Transverse colon (tissue), 4 donors: ENCODE measurements at regions not wholly inside any gene's neighbourhood (a gene's known extent, or its start where the extent isn't known, plus 50 kb on each side); places are given as distances from the start of the nearest gene placed in this dataset.

Experiments used
- DNase-seq: peaks from one replicate; pipeline ENCODE4 v3.0.0-alpha.2; 2019
- H3K27ac ChIP-seq, 4 donors: fragments of 200-600 bp; sonication (generic); 2 replicates each; pipeline ENCODE4 v1.5.1; 2016 to 2018; ENCODE audit warnings: inconsistent platforms in 4 of 4
- H3K27me3 ChIP-seq: fragments of 200-600 bp; sonication (generic); 2 replicates; pipeline ENCODE4 v1.5.1; 2017; ENCODE audit warnings: inconsistent platforms
- H3K36me3 ChIP-seq, 4 donors: fragments of 200-600 bp; sonication (generic); 2 replicates each; pipeline ENCODE4 v1.5.1; 2017 to 2019; ENCODE audit warnings: inconsistent platforms in 4 of 4
- H3K4me1 ChIP-seq, 4 donors: fragments of 200-600 bp; sonication (generic); 2 replicates each; pipeline ENCODE4 v1.5.1; 2017 to 2020; ENCODE audit warnings: inconsistent platforms in 4 of 4
- H3K4me3 ChIP-seq, 4 donors: fragments of 200-600 bp; sonication (generic); 1 replicate in 1 of 4; 2 replicates in 3 of 4; pipeline versions ENCODE4 v1.5.1 to v1.6.1; 2017 to 2019; ENCODE audit warnings: inconsistent platforms in 4 of 4
- H3K9me3 ChIP-seq, 2 donors: fragments of 200-600 bp; sonication (generic); 2 replicates each; pipeline ENCODE4 v1.5.1; 2017 to 2019; ENCODE audit warnings: inconsistent platforms in 2 of 2
- CTCF ChIP-seq, 5 experiments: fragments of 200-600 bp in 3 of 5; fragments of 450-650 bp in 2 of 5; sonication (generic) in 3 of 5; IDR thresholded peaks; 1 replicate in 2 of 5; 2 replicates in 3 of 5; pipeline ENCODE4 v1.5.1; 2016 to 2017; ENCODE audit warnings: antibody characterized with exemption in 5 of 5, inconsistent platforms in 3 of 5, mild to moderate bottlenecking in 2 of 5, moderate library complexity in 1 of 5
- EP300 ChIP-seq: sonication (generic); formaldehyde crosslinking; IDR thresholded peaks from one replicate; pipeline ENCODE4 v1.6.1; 2017; ENCODE audit warnings: antibody characterized with exemption, low read depth
- POLR2A ChIP-seq: fragments of 450-650 bp; IDR thresholded peaks from one replicate; pipeline ENCODE4 v1.6.1; 2016; ENCODE audit warnings: antibody characterized with exemption, mild to moderate bottlenecking, moderate library complexity
- POLR2AphosphoS5 ChIP-seq, 3 donors: sonication (generic); formaldehyde crosslinking; IDR thresholded peaks; one replicate each; pipeline ENCODE4 v1.6.1; 2016; ENCODE audit warnings: antibody characterized with exemption in 3 of 3
- WGBS, 2 donors: methylation state at CpG; one replicate each; pipeline ENCODE4 v1.1.5; 2018; ENCODE audit warnings: low coverage in 1 of 2; 5-methylcytosine and 5-hydroxymethylcytosine counted together
- in situ Hi-C, 4 donors: fragments of 200-750 bp; cut with MboI; loops; one replicate each; pipeline versions ENCODE4 v1.15.0 to v1.15.1; 2017; ENCODE audit warnings: low sequenced_read_pairs in 3 of 4, low pct_ligation_motif_present in 1 of 4, low pct_unique_long_range_greater_than_20kb in 1 of 4
- intact Hi-C: fragments of 100-400 bp; cut with DNase I; formaldehyde crosslinking; loops from one replicate; pipeline ENCODE4 v1.15.1; 2023; ENCODE audit warnings: low total_unique reads

- Histone ChIP-seq H3K9me3 (no peaks in the 10 kb centered on the region), H3K27me3 (no peaks in the 10 kb centered on the region), H3K4me3 (no peak overlapping the region), H3K36me3 (no peaks in the 10 kb centered on the region), H3K4me1 (peaks cover 0 to 16% (median 6%) of the 10 kb centered on the region in 4 donors), H3K27ac (no peak overlapping the region)
- in situ Hi-C loops (no loop called here), intact Hi-C loops (no loop called here)
- TF ChIP-seq CTCF (IDR thresholded peaks at IDR 0.05) (no peak), POLR2A (no peak), POLR2AphosphoS5 (IDR thresholded peaks at IDR 0.05) (no peak), EP300 (no peak)
- DNase-seq, result no peak
These were observed 123.4 kb upstream of the PACRGL start for GRCh38 chr4:20576861-20577260.

DNA sequence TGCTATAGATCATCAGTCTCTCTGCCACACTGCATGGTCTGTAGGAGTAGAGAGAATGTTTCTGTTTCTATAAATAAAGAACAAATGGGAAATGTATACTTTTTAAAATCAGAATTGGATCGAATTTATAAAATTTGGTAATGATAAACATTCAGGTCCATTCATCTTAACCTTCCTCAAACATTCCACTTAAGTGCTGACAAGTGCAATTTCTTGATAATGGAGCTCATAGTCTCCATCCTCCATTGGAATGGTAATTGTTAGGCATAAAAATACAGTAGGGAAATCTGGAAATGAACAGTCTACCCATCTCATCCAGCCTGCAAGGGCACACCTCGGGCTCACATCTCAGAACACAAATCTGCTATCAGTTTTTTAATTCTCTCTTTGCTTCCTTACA, 122.6 kb upstream of the PACRGL start:
- H3K9me3 ChIP-seq, result no peaks in the 10 kb centered on the region
- H3K36me3 ChIP-seq, result no peaks in the 10 kb centered on the region
- WGBS, 2 donors, result 73 to 89% methylated on average over 2 of the region's 2 CpGs
- intact Hi-C loops, result no loop called here
- TF ChIP-seq POLR2A (no peak), POLR2AphosphoS5 (IDR thresholded peaks at IDR 0.05) (no peak)
- H3K4me3 ChIP-seq, result no peak overlapping the region
- no peak for DNase-seq
- in situ Hi-C loops, result no loop called here
- no peak overlapping the region for H3K27ac ChIP-seq
- no peaks in the 10 kb centered on the region for H3K27me3 ChIP-seq
- H3K4me1 ChIP-seq, result peaks cover 0 to 16% (median 6%) of the 10 kb centered on the region in 4 donors

DNA sequence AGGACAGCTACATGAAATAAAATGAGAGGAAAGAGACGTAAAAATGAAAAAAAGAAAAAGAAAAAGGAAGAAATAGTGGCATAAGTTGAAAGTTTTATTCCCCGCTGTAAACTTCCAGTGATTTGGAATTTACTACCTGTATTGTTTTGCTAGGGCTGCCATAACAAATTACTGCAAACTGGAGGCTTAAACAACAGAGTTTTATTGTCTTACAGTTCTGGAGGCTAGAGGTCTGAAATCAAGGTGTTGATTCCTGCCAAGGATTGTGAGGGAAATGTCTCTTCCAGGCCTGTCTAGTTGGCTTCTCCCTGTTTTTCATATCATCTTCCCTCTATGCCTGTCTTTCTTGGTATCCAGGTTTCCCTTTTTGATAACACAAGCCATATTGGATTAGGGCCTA, 119.4 kb upstream of the PACRGL start:
- 52 to 54% methylated on average over 2 of the region's 2 CpGs for WGBS, 2 donors
- TF ChIP-seq POLR2AphosphoS5 (IDR thresholded peaks at IDR 0.05) (no peak), EP300 (no peak), CTCF (IDR thresholded peaks at IDR 0.05) (no peak), POLR2A (no peak)
- intact Hi-C loops, result no loop called here

DNA sequence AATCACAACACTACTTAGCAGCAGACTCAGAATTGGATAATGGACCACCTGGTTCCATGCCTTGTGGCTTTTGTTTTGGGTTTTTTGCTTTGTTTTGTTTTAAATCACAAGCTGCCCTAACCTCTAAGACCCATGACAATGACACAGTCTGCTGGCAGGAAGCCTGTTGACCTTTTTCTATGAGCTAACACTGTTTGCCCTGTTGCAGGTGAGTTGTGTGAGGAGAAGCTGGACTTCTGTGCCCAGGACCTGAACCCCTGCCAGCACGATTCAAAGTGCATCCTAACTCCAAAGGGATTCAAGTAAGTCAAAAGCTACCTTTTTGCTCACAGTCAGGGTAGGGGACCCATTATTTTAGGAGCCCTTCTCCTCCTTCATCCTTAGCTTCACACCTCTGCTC, 110.8 kb upstream of the PACRGL start:
- no peaks in the 10 kb centered on the region for H3K36me3 ChIP-seq
- no peaks in the 10 kb centered on the region for H3K9me3 ChIP-seq
- TF ChIP-seq POLR2A (no peak), EP300 (no peak), CTCF (IDR thresholded peaks at IDR 0.05) (no peak), POLR2AphosphoS5 (IDR thresholded peaks at IDR 0.05) (no peak)
- no peak overlapping the region for H3K4me3 ChIP-seq
- H3K4me1 ChIP-seq, result peaks cover 6 to 19% (median 11%) of the 10 kb centered on the region in 4 donors
- no peak overlapping the region for H3K27ac ChIP-seq
- in situ Hi-C loops, result no loop called here
- intact Hi-C loops, result loop anchor here (2.0 kb wide), 1 partner anchor 39 kb away; no protein-coding TSS in a partner anchor
- no peak for DNase-seq
- no peaks in the 10 kb centered on the region for H3K27me3 ChIP-seq
- 29 to 71% methylated on average over 1 of the region's 1 CpG for WGBS, 2 donors

More for the DNA sequence above, 119.4 kb upstream of the PACRGL start:
- no peak for DNase-seq
- Histone ChIP-seq H3K27me3 (no peaks in the 10 kb centered on the region), H3K4me3 (no peak overlapping the region), H3K4me1 (peaks cover 0 to 16% (median 6%) of the 10 kb centered on the region in 4 donors), H3K36me3 (no peaks in the 10 kb centered on the region), H3K27ac (peak overlapping the region in 2 of 4 donors; percentile 39 to 50), H3K9me3 (no peaks in the 10 kb centered on the region)
- in situ Hi-C loops, result no loop called here

- in situ Hi-C loops, result no loop called here
These were observed 109.4 kb upstream of the PACRGL start for GRCh38 chr4:20590849-20591248.

More at GRCh38 chr4:20590849-20591248, 109.4 kb upstream of the PACRGL start:
- Histone ChIP-seq H3K4me3 (no peak overlapping the region), H3K9me3 (no peaks in the 10 kb centered on the region), H3K27me3 (no peaks in the 10 kb centered on the region), H3K36me3 (no peaks in the 10 kb centered on the region), H3K4me1 (peaks cover 6 to 19% (median 11%) of the 10 kb centered on the region in 4 donors), H3K27ac (no peak overlapping the region)
- 80 to 86% methylated on average over 1 to 2 of the region's 2 CpGs for WGBS, 2 donors
- no peak for DNase-seq
- intact Hi-C loops, result no loop called here
- no peak for TF ChIP-seq CTCF (IDR thresholded peaks at IDR 0.05)
- no peak for TF ChIP-seq POLR2AphosphoS5 (IDR thresholded peaks at IDR 0.05)
- TF ChIP-seq POLR2A, result no peak
- no peak for TF ChIP-seq EP300
